Endothelial cell of umbilical vein (primary cell): ENCODE measurements at regions not wholly inside any gene's neighbourhood (a gene's known extent, or its start where the extent isn't known, plus 50 kb on each side); places are given as distances from the start of the nearest gene placed in this dataset.
"Not testable (repeated sequence)": the region's sequence is repeated elsewhere in the genome, so short reads cannot be mapped to it uniquely, and the experiment has no call there.

Experiments
- BruUV-seq: library from RNA; stranded (reverse); fragments of 400-500 nt; replicated peaks from 2 replicates; lab custom pipeline; 2021; lab: Mats Ljungman, UMichigan
- CTCF ChIA-PET: fragments of 300-600, 350-600 bp; sonication (Branson Sonifier 250); formaldehyde crosslinking; loops from one replicate; lab custom pipeline; 2021; ENCODE audit warnings: antibody characterized with exemption, inconsistent platforms; lab: Charles Lee
- POLR2A ChIA-PET: fragments of 300-600, 350-600 bp; sonication (Branson Sonifier 250); formaldehyde crosslinking; loops from one replicate; lab custom pipeline; 2021; ENCODE audit warnings: antibody characterized with exemption, inconsistent platforms; lab: Charles Lee
- DNase-seq: peaks from one replicate; pipeline ENCODE4 v3.0.0-alpha.2; 2011; ENCODE audit warnings: low read depth, low spot score
- FAIRE-seq: peaks from 2 replicates; lab custom pipeline; 2011; peaks lifted over from hg19 to GRCh38; lab: Jason Lieb, UNC
- H2AFZ ChIP-seq: 2 replicates; pipeline ENCODE4 v1.6.0; 2012; ENCODE audit warnings: low read depth, low read length, control low read depth, inconsistent platforms
- H3K27ac ChIP-seq: 2 replicates; pipeline ENCODE4 v1.5.1; 2011; ENCODE audit warnings: low read depth, mild to moderate bottlenecking, control low read depth, low read length, moderate library complexity; ENCODE audit not compliant: insufficient read depth
- H3K27me3 ChIP-seq, 2 experiments: 2 replicates each; pipeline versions ENCODE4 v1.6.0 to v1.6.1; 2011; ENCODE audit warnings: low read length in 2 of 2, mixed read lengths in 1 of 2; ENCODE audit not compliant: control insufficient read depth in 2 of 2, insufficient read depth in 2 of 2
- H3K36me3 ChIP-seq, 2 experiments: 2 replicates in 1 of 2; 3 replicates in 1 of 2; pipeline ENCODE4 v1.5.1; 2011; ENCODE audit warnings: low read length in 2 of 2, mild to moderate bottlenecking in 1 of 2, moderate library complexity in 1 of 2; ENCODE audit not compliant: control insufficient read depth in 2 of 2, insufficient read depth in 2 of 2; ENCODE audit errors: extremely low read depth in 1 of 2
- H3K4me1 ChIP-seq: 3 replicates; pipeline ENCODE4 v1.5.1; 2011; ENCODE audit warnings: mild to moderate bottlenecking, low read length; ENCODE audit not compliant: control insufficient read depth, insufficient read depth; ENCODE audit errors: extremely low read depth
- H3K4me2 ChIP-seq: 2 replicates; pipeline ENCODE4 v1.6.1; 2011; ENCODE audit warnings: low read length, control low read depth, mixed read lengths; ENCODE audit not compliant: insufficient read depth
- H3K4me3 ChIP-seq, 3 experiments: fragments of 200-600 bp in 1 of 3; sonication (generic), shearing (Covaris generic) in 1 of 3; replicated peaks in 1 of 3; 2 replicates each; pipeline ENCODE4 v1.5.1; 2011 to 2016; ENCODE audit warnings: control low read depth in 3 of 3, low read length in 3 of 3, mild to moderate bottlenecking in 2 of 3, inconsistent platforms in 1 of 3, low read depth in 1 of 3, moderate library complexity in 1 of 3; ENCODE audit not compliant: insufficient read depth in 1 of 3
- H3K79me2 ChIP-seq: 2 replicates; pipeline ENCODE4 v1.6.0; 2012; ENCODE audit warnings: low read length, inconsistent platforms; ENCODE audit not compliant: control insufficient read depth, insufficient read depth
- H3K9ac ChIP-seq: replicated peaks from 2 replicates; pipeline ENCODE3; 2011; ENCODE audit warnings: low read length, control low read depth; ENCODE audit not compliant: insufficient read depth; ENCODE audit errors: extremely low read depth
- H3K9me1 ChIP-seq: replicated peaks from 3 replicates; pipeline ENCODE4 v1.6.0; 2011; ENCODE audit warnings: mild to moderate bottlenecking, low read length; ENCODE audit not compliant: control insufficient read depth, insufficient read depth; ENCODE audit errors: extremely low read depth
- H3K9me3 ChIP-seq: replicated peaks from 2 replicates; pipeline ENCODE4 v1.5.1; 2012; ENCODE audit warnings: low read length, inconsistent platforms; ENCODE audit not compliant: control insufficient read depth, insufficient read depth
- H4K20me1 ChIP-seq: replicated peaks from 2 replicates; pipeline ENCODE3; 2011; ENCODE audit warnings: mild to moderate bottlenecking, low read length; ENCODE audit not compliant: control insufficient read depth, insufficient read depth; ENCODE audit errors: extremely low read depth
- dilution Hi-C: fragments of 300-500 bp; cut with MboI; formaldehyde crosslinking; loops from one replicate; pipeline ENCODE4 v1.15.0; 2019; ENCODE audit warnings: low sequenced_read_pairs; ENCODE audit not compliant: extremely low pct_ligation_motif_present
- intact Hi-C: fragments of 100-400 bp; cut with micrococcal nuclease; formaldehyde crosslinking; loops from one replicate; pipeline ENCODE4 v1.10.0; 2022

DNA sequence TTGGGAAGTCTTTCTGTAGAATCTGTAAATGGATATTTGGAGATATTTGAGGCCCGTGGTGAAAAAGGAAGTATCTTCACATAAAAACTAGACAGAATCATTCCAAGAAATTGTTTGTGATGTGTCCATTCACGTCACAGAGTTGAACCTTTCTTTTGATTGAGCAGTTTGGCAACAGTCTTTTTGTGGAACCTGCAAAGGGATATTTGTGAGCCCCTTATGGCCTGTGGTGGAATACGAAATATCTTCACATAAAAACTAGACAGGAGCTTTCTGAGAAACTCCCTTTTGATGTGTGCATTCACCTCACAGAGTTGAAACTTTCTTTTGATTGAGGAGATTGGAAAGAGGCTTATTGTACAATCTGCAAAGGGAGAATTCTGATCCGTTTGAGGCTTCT is 2980.4 kb downstream of the TUBA3C start:
- H3K4me3 ChIP-seq, BruUV-seq, dilution Hi-C loops, DNase-seq, H3K4me2 ChIP-seq, H3K9ac ChIP-seq, H2AFZ ChIP-seq, H4K20me1 ChIP-seq, H3K9me3 ChIP-seq, intact Hi-C loops, H3K27ac ChIP-seq, H3K4me1 ChIP-seq, POLR2A ChIA-PET, H3K79me2 ChIP-seq, FAIRE-seq, H3K27me3 ChIP-seq, H3K9me1 ChIP-seq, H3K36me3 ChIP-seq, CTCF ChIA-PET: not testable (repeated sequence)

DNA sequence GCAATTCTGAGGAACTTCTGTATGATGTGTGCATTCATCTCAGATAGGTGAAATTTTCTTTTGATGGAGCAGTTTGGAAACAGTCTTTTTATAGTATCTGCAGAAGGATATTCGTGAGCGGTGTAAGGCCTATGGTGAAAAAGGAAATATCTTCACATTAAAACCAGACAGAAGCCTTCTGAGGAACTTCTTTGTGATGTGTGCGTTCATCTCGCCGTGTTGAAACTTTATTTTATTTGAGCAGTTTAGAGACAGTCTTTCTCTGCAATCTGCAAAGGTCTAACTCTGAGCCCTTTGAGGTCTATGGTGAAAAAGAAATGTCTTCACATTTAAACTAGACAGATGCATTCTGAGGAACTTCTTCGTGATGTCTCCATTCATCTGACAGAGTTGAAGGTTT is 3021.0 kb downstream of the TUBA3C start:
- CTCF ChIA-PET, BruUV-seq: not testable (repeated sequence)

DNA sequence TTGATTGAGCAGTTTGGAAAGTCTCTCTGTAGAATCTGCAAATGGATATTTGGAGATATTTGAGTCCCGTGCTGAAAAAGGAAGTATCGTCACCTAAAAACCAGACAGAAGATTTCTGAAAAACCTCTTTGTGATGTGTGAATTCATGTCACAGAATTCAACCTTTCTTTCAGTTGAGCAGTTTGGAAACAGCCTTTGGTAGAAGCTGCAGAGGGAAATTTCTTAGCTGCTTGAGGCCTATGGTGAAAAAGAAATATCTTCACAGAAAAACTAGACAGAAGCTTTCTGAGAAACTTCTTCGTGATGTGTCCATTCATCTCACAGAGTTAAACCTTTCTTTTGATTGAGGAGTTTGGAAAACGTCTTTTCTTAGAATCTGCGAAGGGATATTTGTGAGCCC is 3022.7 kb downstream of the TUBA3C start:
- intact Hi-C loops, H3K4me3 ChIP-seq, H4K20me1 ChIP-seq, CTCF ChIA-PET, H3K9ac ChIP-seq, H3K9me3 ChIP-seq, POLR2A ChIA-PET, H3K79me2 ChIP-seq, H3K27me3 ChIP-seq, H3K4me1 ChIP-seq, H2AFZ ChIP-seq, FAIRE-seq, H3K4me2 ChIP-seq, H3K27ac ChIP-seq, H3K36me3 ChIP-seq, dilution Hi-C loops, H3K9me1 ChIP-seq, BruUV-seq: not testable (repeated sequence)
- peak; percentile 26 for DNase-seq

More for the DNA sequence above, 3021.0 kb downstream of the TUBA3C start:
- H3K27ac ChIP-seq, FAIRE-seq, H3K36me3 ChIP-seq, POLR2A ChIA-PET, H3K4me3 ChIP-seq, H3K4me1 ChIP-seq, dilution Hi-C loops, H3K4me2 ChIP-seq, H2AFZ ChIP-seq, H3K9me3 ChIP-seq, H3K27me3 ChIP-seq, DNase-seq, intact Hi-C loops, H3K79me2 ChIP-seq, H3K9me1 ChIP-seq, H3K9ac ChIP-seq, H4K20me1 ChIP-seq: not testable (repeated sequence)

DNA sequence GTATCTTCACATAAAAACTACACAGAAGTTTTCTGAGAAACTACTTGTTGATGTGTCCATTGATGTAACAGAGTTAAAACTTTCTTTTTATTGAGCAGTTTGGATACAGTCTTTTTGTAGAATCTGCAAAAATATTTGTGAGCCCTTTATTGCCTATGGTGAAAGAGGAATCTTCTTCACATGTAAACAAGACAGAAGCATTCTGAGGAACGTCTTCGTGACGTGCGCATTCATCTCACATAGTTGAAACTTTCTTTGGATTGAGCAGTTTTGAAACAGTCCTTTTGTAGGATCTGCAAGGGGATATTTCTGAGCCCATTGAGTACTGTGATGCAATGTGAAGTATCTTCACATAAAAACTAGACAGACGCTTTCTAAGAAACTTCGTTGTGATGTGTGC is 3023.6 kb downstream of the TUBA3C start:
- not testable (repeated sequence) for FAIRE-seq, BruUV-seq

More for the DNA sequence above, 3023.6 kb downstream of the TUBA3C start:
- H3K4me2 ChIP-seq, POLR2A ChIA-PET, H3K36me3 ChIP-seq, H3K9me3 ChIP-seq, intact Hi-C loops, H3K79me2 ChIP-seq, H3K4me3 ChIP-seq, H3K9me1 ChIP-seq, DNase-seq, H3K9ac ChIP-seq, H4K20me1 ChIP-seq, H2AFZ ChIP-seq, dilution Hi-C loops, H3K4me1 ChIP-seq, H3K27me3 ChIP-seq, CTCF ChIA-PET, H3K27ac ChIP-seq: not testable (repeated sequence)
